Retinal pigment epithelial cell (primary cell): ENCODE measurements at regions not wholly inside any gene's neighbourhood (a gene's known extent, or its start where the extent isn't known, plus 50 kb on each side); places are given as distances from the start of the nearest gene placed in this dataset.

ENCODE experiments used
- DNase-seq: peaks from one replicate; pipeline ENCODE4 v3.0.0-alpha.2; 2010; ENCODE audit warnings: low read depth
- H3K4me3 ChIP-seq: 2 replicates; pipeline ENCODE4 v1.5.1; 2011; ENCODE audit warnings: mild to moderate bottlenecking, low read length, control low read depth, moderate library complexity
- TF ChIP-seq, protein P1 (sequence below): conservative IDR thresholded peaks from 2 replicates; pipeline ENCODE4 v1.5.1; 2011; ENCODE audit warnings: low read depth, low read length, control low read depth, inconsistent platforms

DNA sequence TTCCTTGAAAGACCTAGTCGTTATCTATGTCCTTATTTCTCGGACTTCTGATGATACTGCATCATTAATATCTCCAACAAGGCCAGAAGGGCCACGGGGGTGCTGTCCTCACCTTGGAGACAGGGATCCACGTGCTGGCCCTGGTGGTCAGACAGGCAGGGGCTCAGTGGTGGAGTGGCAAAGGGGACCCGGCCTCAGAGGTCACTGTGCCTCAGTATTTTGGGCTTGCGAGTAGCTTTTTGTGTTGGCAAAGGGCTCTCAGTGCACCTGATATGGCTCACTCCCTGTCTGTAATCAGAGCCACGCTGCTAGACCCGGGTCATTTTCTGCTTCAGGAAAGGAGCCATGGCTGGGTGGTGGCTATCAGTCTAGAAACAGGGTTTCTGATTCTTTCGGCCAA, 135.1 kb downstream of the GADD45G start:
- no peak overlapping the region for H3K4me3 ChIP-seq
- TF ChIP-seq, protein P1, sequence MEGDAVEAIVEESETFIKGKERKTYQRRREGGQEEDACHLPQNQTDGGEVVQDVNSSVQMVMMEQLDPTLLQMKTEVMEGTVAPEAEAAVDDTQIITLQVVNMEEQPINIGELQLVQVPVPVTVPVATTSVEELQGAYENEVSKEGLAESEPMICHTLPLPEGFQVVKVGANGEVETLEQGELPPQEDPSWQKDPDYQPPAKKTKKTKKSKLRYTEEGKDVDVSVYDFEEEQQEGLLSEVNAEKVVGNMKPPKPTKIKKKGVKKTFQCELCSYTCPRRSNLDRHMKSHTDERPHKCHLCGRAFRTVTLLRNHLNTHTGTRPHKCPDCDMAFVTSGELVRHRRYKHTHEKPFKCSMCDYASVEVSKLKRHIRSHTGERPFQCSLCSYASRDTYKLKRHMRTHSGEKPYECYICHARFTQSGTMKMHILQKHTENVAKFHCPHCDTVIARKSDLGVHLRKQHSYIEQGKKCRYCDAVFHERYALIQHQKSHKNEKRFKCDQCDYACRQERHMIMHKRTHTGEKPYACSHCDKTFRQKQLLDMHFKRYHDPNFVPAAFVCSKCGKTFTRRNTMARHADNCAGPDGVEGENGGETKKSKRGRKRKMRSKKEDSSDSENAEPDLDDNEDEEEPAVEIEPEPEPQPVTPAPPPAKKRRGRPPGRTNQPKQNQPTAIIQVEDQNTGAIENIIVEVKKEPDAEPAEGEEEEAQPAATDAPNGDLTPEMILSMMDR: no peak
- DNase-seq: no peak

DNA sequence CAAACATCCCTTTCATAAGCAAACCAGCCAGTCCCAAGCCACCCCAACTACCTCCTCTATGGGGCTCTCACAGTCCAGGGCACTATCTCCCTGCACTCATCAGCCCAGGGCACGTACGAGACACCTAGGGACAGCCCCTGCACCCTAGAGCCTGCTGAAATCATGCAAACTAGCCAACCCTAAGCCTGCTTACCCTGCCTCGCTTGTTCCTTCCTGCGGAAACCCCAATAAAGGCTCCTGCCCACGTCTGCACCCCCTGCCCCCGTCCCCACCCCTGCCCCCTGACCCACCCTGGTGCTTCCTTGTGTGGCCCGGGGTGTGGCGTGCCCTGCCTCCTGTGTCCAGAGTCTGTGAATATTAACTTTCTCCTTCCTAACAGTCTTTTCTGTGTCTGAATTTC, 135.9 kb downstream of the GADD45G start:
- H3K4me3 ChIP-seq: no peak overlapping the region
- TF ChIP-seq, protein P1: no peak
- DNase-seq: no peak

DNA sequence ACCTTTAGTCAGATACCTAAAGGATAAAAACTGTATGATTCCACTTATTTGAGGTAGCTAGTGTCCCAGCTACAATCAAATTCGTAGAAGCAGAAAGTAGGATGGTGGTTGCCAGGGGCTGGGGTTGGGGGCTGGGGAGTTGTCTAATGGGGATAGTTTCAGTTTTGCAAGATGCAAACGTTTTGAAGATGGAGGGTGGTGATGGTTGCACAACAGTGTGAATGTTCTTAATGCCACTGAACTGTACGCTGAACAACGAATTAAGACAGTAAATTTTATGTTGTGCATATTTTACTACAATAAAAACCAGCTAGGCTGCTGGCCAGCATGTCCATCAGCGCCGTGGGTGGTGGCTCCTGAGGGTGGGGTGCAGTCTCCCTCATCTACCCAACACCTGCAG, 137.8 kb downstream of the GADD45G start:
- no peak for DNase-seq
- TF ChIP-seq, protein P1: no peak
- H3K4me3 ChIP-seq: no peak overlapping the region

DNA sequence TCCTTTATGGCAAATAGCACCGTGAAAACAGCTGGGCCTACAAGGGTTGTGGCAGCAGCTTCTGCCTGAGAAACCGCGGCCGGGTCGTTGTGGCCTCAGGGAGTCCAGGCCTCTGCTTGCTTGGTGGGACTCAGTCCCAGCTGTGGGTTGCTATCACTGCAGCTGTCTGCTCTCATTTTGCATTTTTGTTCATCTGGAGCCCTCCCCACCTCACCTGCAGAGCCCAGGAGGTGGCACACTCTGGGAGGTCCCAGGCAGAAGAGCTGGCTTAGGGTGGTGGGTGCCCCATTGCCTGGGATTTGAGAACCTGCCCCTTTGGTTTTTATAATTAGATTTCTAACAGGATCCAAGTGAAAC, 138.4 kb downstream of the GADD45G start:
- TF ChIP-seq, protein P1: no peak
- no peak overlapping the region for H3K4me3 ChIP-seq

DNA sequence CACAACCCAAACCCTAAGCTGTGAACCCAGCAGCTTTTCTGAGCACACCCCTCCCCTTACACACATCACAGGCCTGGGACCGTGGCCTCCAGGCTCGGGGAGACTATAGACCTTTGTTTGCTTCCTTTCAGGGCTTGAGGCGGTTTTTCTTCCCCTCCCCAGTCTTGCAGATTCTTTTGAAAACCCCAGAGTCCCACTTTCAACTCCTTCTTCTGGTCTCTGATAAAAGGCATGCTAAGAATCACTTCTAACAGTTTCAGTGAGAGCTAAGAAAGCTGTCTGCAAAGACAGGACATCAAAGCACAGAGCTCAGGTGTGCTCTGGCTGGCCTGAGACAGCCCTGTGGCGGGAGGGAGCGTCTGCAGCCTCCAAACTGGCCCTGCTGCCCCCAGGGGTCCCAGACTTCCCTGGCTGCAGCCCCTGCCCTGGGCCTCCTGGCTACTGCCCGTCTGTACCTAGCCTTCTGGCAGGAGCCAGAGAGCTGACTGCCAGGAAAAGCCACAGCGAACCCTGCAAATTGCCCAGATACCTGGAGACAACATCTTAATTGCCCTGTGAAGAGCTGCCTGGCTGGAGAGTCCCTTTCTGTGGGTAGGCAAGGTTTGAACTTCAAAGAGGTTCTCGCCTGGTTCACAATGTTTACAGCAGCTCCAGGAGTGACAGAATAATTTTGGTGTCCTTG, 138.9 kb downstream of the GADD45G start:
- H3K4me3 ChIP-seq: no peak overlapping the region
- no peak for DNase-seq
- TF ChIP-seq, protein P1: no peak

More for the DNA sequence above, 138.4 kb downstream of the GADD45G start:
- no peak for DNase-seq

DNA sequence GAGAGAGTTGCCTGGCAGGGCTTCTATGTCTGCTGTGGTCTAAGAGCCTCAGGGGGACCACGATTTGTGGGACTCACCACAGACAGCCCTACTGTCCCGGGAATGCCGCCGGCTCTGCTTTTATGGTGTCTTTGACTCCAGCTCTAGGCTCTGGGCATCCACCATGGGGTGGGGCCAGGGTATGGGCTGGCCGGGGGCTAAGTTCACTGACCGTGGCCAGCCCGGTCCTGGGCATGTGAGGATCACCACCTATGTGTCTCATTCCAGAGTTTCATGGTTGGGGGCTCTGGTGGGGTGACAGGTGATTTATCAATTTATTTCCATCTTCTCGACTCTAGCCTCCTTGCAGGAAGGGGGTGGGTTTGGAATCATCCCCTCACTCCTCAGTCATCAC, 139.4 kb downstream of the GADD45G start:
- no peak overlapping the region for H3K4me3 ChIP-seq
- DNase-seq: no peak
- TF ChIP-seq, protein P1: no peak

DNA sequence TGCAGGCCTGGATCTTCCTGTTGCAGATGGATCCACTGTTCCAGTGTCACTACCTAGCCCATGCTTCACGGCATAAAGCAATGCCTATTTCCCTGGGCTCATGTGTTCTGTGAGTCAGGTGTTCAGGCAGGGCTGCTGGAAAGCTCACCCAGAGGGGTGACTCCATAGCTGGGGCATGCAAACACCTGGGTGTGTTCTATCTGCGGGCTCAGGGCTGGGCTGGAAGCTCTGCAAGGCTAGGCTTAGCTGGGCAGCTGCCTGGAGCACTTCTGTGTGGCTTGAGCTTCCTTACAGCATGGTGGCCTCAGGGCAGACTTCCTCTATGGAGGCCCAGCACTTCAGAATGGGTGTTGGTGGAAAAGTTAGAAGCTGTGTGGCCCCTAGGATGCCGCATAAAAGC, 139.9 kb downstream of the GADD45G start:
- DNase-seq: no peak
- TF ChIP-seq, protein P1: no peak
- no peak overlapping the region for H3K4me3 ChIP-seq
